ENCODE measurements at regions not wholly inside any gene's neighbourhood (a gene's known extent, or its start where the extent isn't known, plus 50 kb on each side); places are given as distances from the start of the nearest gene placed in this dataset.

GRCh38 chr17:31594416-31594815 is 202.9 kb downstream of the RAB11FIP4 start:
- no peak for TF ChIP-seq ZNF768 (tag by site-specific recombination; IDR thresholded peaks at IDR 0.05)
- no peak for TF ChIP-seq PRDM6 (tag by site-specific recombination; IDR thresholded peaks at IDR 0.05)
- TF ChIP-seq CTCF (tag by site-specific recombination; IDR thresholded peaks at IDR 0.05) = no peak
- TF ChIP-seq ZNF350 (tag by site-specific recombination; IDR thresholded peaks at IDR 0.05) = no peak
- TF ChIP-seq YY1 (tag by site-specific recombination; IDR thresholded peaks at IDR 0.05) = no peak
- no peak for TF ChIP-seq SP2 (tag by site-specific recombination; IDR thresholded peaks at IDR 0.05)
- TF ChIP-seq IKZF3 (tag by site-specific recombination; IDR thresholded peaks at IDR 0.05) = no peak
- no peak for TF ChIP-seq MZF1 (tag by site-specific recombination; IDR thresholded peaks at IDR 0.05; ENCODE audit: borderline replicate concordance)
- TF ChIP-seq ZNF10 (tag by site-specific recombination; IDR thresholded peaks at IDR 0.05) = no peak
- TF ChIP-seq ZFP37 (tag by site-specific recombination; IDR thresholded peaks at IDR 0.05) = no peak
- no peak for TF ChIP-seq ZNF274 (IDR thresholded peaks at IDR 0.05; ENCODE audit: low read length)
- TF ChIP-seq ZNF274 (tag by site-specific recombination; IDR thresholded peaks at IDR 0.05; ENCODE audit: borderline replicate concordance) = no peak

Data from HEK293 (cell line).